Lower leg skin (tissue), 3 donors: ENCODE measurements at regions not wholly inside any gene's neighbourhood (a gene's known extent, or its start where the extent isn't known, plus 50 kb on each side); places are given as distances from the start of the nearest gene placed in this dataset.

Experiments used
- POLR2A ChIP-seq, 2 donors: fragments of 450-650 bp; IDR thresholded peaks; one replicate each; pipeline ENCODE4 v1.6.1; 2016 to 2017; ENCODE audit warnings: antibody characterized with exemption in 2 of 2, mild to moderate bottlenecking in 1 of 2, moderate library complexity in 1 of 2
- TF ChIP-seq, protein P1 (sequence below), 3 donors: fragments of 450-650 bp; IDR thresholded peaks; one replicate each; pipeline ENCODE4 v1.5.1; 2016; ENCODE audit warnings: antibody characterized with exemption in 3 of 3, mild to moderate bottlenecking in 3 of 3, moderate library complexity in 2 of 3

DNA sequence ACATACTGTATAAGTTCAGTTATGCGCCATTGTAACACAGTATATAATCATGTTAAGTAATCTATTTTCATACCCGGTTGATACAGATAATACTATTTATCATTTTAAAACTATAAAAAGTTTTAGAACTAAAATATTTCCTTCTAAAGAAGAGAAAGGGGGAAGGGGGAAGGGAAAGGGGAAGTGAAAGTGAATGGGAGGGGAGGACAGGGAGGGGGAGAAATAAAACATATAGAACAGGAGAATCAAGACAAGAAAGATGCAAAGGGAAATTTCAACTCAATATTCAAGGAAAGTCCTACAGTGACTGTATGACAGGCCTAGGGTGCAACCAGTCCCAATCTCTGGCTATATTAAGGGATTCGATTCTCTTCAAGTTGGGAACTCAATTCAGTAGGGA lies 1278.8 kb downstream of the MAT2B start:
- TF ChIP-seq, protein P1, sequence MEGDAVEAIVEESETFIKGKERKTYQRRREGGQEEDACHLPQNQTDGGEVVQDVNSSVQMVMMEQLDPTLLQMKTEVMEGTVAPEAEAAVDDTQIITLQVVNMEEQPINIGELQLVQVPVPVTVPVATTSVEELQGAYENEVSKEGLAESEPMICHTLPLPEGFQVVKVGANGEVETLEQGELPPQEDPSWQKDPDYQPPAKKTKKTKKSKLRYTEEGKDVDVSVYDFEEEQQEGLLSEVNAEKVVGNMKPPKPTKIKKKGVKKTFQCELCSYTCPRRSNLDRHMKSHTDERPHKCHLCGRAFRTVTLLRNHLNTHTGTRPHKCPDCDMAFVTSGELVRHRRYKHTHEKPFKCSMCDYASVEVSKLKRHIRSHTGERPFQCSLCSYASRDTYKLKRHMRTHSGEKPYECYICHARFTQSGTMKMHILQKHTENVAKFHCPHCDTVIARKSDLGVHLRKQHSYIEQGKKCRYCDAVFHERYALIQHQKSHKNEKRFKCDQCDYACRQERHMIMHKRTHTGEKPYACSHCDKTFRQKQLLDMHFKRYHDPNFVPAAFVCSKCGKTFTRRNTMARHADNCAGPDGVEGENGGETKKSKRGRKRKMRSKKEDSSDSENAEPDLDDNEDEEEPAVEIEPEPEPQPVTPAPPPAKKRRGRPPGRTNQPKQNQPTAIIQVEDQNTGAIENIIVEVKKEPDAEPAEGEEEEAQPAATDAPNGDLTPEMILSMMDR (IDR thresholded peaks at IDR 0.05) = no peak
- no peak for TF ChIP-seq POLR2A (IDR thresholded peaks at IDR 0.05)
